GM03348 (cell line): ENCODE measurements at regions not wholly inside any gene's neighbourhood (a gene's known extent, or its start where the extent isn't known, plus 50 kb on each side); places are given as distances from the start of the nearest gene placed in this dataset.
"Not testable (repeated sequence)": the region's sequence is repeated elsewhere in the genome, so short reads cannot be mapped to it uniquely, and the experiment has no call there.

Experiments
- DNase-seq: peaks from one replicate; pipeline ENCODE4 v3.0.0; 2012; ENCODE audit warnings: low spot score

GRCh38 chr6:165008971-165009370 lies 300.4 kb downstream of the C6orf118 start:
- no peak for DNase-seq

- no peak for DNase-seq
Observed at GRCh38 chr6:165002866-165003265, 306.5 kb downstream of the C6orf118 start.

- DNase-seq: no peak
Observed at GRCh38 chr6:165002358-165002757, 307.0 kb downstream of the C6orf118 start.

- no peak for DNase-seq
Observed at GRCh38 chr6:165001502-165002157, 307.8 kb downstream of the C6orf118 start.

GRCh38 chr6:164998297-164998696 lies 311.1 kb downstream of the C6orf118 start:
- DNase-seq: no peak

- DNase-seq: no peak
Observed at GRCh38 chr6:164996838-164997237, 312.6 kb downstream of the C6orf118 start.

GRCh38 chr6:164991573-164991972 lies 317.8 kb downstream of the C6orf118 start:
- DNase-seq: no peak

- DNase-seq: no peak
Observed at GRCh38 chr6:164990901-164991300, 318.5 kb downstream of the C6orf118 start.

GRCh38 chr6:164982389-164982788 lies 327.0 kb downstream of the C6orf118 start:
- DNase-seq: no peak

GRCh38 chr6:164967102-164967501 lies 342.3 kb downstream of the C6orf118 start:
- no peak for DNase-seq

GRCh38 chr6:164962805-164963204 lies 346.6 kb downstream of the C6orf118 start:
- no peak for DNase-seq

GRCh38 chr6:164947164-164947563 lies 362.2 kb downstream of the C6orf118 start:
- DNase-seq: no peak

GRCh38 chr6:164942271-164942670 lies 367.1 kb downstream of the C6orf118 start:
- no peak for DNase-seq

GRCh38 chr6:164933238-164933794 lies 376.1 kb downstream of the C6orf118 start:
- not testable (repeated sequence) for DNase-seq

GRCh38 chr6:164929408-164929977 lies 379.9 kb downstream of the C6orf118 start:
- DNase-seq: no peak

- no peak for DNase-seq
Observed at GRCh38 chr6:164928728-164929407, 380.5 kb downstream of the C6orf118 start.

- peak; percentile 4 for DNase-seq
Observed at GRCh38 chr6:164928057-164928727, 381.2 kb downstream of the C6orf118 start.

GRCh38 chr6:164927288-164928056 lies 381.9 kb downstream of the C6orf118 start:
- peak; percentile 78 for DNase-seq

GRCh38 chr6:164926686-164927085 lies 382.7 kb downstream of the C6orf118 start:
- no peak for DNase-seq

- no peak for DNase-seq
Observed at GRCh38 chr6:164925681-164926530, 383.5 kb downstream of the C6orf118 start.

GRCh38 chr6:164924674-164925073 lies 384.7 kb downstream of the C6orf118 start:
- DNase-seq: no peak
